H1 (cell line): ENCODE measurements at regions not wholly inside any gene's neighbourhood (a gene's known extent, or its start where the extent isn't known, plus 50 kb on each side); places are given as distances from the start of the nearest gene placed in this dataset.
"Not testable (repeated sequence)": the region's sequence is repeated elsewhere in the genome, so short reads cannot be mapped to it uniquely, and the experiment has no call there.

Source experiments
- CTCF ChIA-PET: fragments of 300-600 bp; sonication (Branson Sonifier 250); formaldehyde crosslinking; loops from one replicate; lab custom pipeline; 2021; ENCODE audit not compliant: partially characterized antibody; lab: Charles Lee
- POLR2A ChIA-PET: fragments of 300-600 bp; sonication (Branson Sonifier 250); formaldehyde crosslinking; loops from one replicate; lab custom pipeline; 2021; ENCODE audit warnings: inconsistent platforms; ENCODE audit not compliant: partially characterized antibody; lab: Charles Lee
- DNase-seq, 2 experiments: peaks; one replicate each; pipeline versions ENCODE4 v3.0.0 to v3.0.0-alpha.2; 2010 to 2022; ENCODE audit warnings: low spot score in 2 of 2, low read depth in 1 of 2, mixed read lengths in 1 of 2
- FAIRE-seq: peaks from 2 replicates; lab custom pipeline; 2011; peaks lifted over from hg19 to GRCh38; lab: Jason Lieb, UNC
- H2AFZ ChIP-seq: 2 replicates; pipeline ENCODE4 v1.8.1; 2012; ENCODE audit warnings: low read length, inconsistent platforms
- H2AK5ac ChIP-seq: 2 replicates; pipeline ENCODE4 v1.6.1; 2013; ENCODE audit warnings: low read depth, low read length
- H2BK120ac ChIP-seq: replicated peaks from 2 replicates; pipeline ENCODE3; 2013; ENCODE audit warnings: low read depth, low read length, inconsistent platforms
- H2BK12ac ChIP-seq: 2 replicates; pipeline ENCODE4 v1.6.1; 2013; ENCODE audit warnings: low read depth, low read length
- H2BK15ac ChIP-seq: 2 replicates; pipeline ENCODE4 v1.6.1; 2013; ENCODE audit warnings: low read length
- H2BK20ac ChIP-seq: 2 replicates; pipeline ENCODE4 v1.6.1; 2013; ENCODE audit warnings: low read length
- H2BK5ac ChIP-seq: 2 replicates; pipeline ENCODE4 v1.6.1; 2013; ENCODE audit warnings: low read depth, low read length
- H3K14ac ChIP-seq: 2 replicates; pipeline ENCODE4 v1.6.1; 2013; ENCODE audit warnings: inconsistent platforms; ENCODE audit not compliant: insufficient read length
- H3K18ac ChIP-seq: 2 replicates; pipeline ENCODE4 v1.6.1; 2013; ENCODE audit warnings: low read length; ENCODE audit errors: extremely low read depth
- H3K23ac ChIP-seq: 2 replicates; pipeline ENCODE4 v1.6.1; 2013; ENCODE audit warnings: inconsistent platforms; ENCODE audit not compliant: insufficient read length
- H3K23me2 ChIP-seq: 2 replicates; pipeline ENCODE4 v1.6.1; 2013; ENCODE audit warnings: low read depth, low read length
- H3K27ac ChIP-seq: 2 replicates; pipeline ENCODE4 v1.6.1; 2011; ENCODE audit warnings: low read depth, low read length, inconsistent platforms
- H3K27me3 ChIP-seq, 4 experiments: replicated peaks in 1 of 4; 1 replicate in 1 of 4; 2 replicates in 3 of 4; pipeline versions ENCODE4 v1.6.1 to v1.8.1; 2011 to 2013; ENCODE audit warnings: low read length in 3 of 4, mild to moderate bottlenecking in 3 of 4, inconsistent platforms in 2 of 4, mixed read lengths in 2 of 4, moderate library complexity in 1 of 4; ENCODE audit not compliant: control insufficient read depth in 3 of 4, insufficient read depth in 3 of 4; ENCODE audit errors: extremely low read depth in 1 of 4
- H3K36me3 ChIP-seq, 4 experiments: 2 replicates each; pipeline versions ENCODE4 v1.6.1 to v1.8.1; 2011 to 2013; ENCODE audit warnings: mild to moderate bottlenecking in 4 of 4, low read length in 3 of 4, moderate library complexity in 2 of 4, control low read depth in 1 of 4, inconsistent platforms in 1 of 4; ENCODE audit not compliant: insufficient read depth in 4 of 4, control insufficient read depth in 2 of 4
- H3K4ac ChIP-seq: replicated peaks from 2 replicates; pipeline ENCODE3; 2013; ENCODE audit warnings: low read length, low read depth, mixed read lengths, inconsistent platforms; ENCODE audit not compliant: insufficient read length
- H3K4me1 ChIP-seq, 4 experiments: replicated peaks in 1 of 4; 1 replicate in 1 of 4; 2 replicates in 3 of 4; pipeline versions ENCODE4 v1.6.1 to v1.8.1; 2011 to 2013; ENCODE audit warnings: low read length in 3 of 4, inconsistent platforms in 2 of 4, mixed read lengths in 1 of 4; ENCODE audit not compliant: insufficient read depth in 4 of 4, control insufficient read depth in 3 of 4
- H3K4me2 ChIP-seq, 2 experiments: 2 replicates each; pipeline versions ENCODE4 v1.6.1 to v1.8.1; 2011 to 2013; ENCODE audit warnings: low read depth in 2 of 2, low read length in 2 of 2, control low read depth in 1 of 2, inconsistent platforms in 1 of 2, mild to moderate bottlenecking in 1 of 2; ENCODE audit not compliant: insufficient read depth in 1 of 2
- H3K4me3 ChIP-seq, 4 experiments: fragments of 200-600, 300-600 bp in 1 of 4; sonication (generic), shearing (Covaris generic), sonication (Bioruptor Twin) in 1 of 4; 2 replicates each; pipeline versions ENCODE4 v1.5.1 to v1.8.1; 2011 to 2016; ENCODE audit warnings: low read length in 4 of 4, low read depth in 3 of 4, control low read depth in 2 of 4, inconsistent platforms in 2 of 4, mild to moderate bottlenecking in 2 of 4, mixed read lengths in 1 of 4, moderate library complexity in 1 of 4; ENCODE audit not compliant: insufficient read depth in 2 of 4; ENCODE audit errors: extremely low read depth in 1 of 4
- H3K56ac ChIP-seq: replicated peaks from 2 replicates; pipeline ENCODE3; 2013; ENCODE audit warnings: low read depth, mild to moderate bottlenecking, mixed read lengths, low read length, inconsistent platforms; ENCODE audit not compliant: insufficient read length
- H3K79me1 ChIP-seq: 2 replicates; pipeline ENCODE4 v1.6.1; 2013; ENCODE audit warnings: low read depth, low read length, control low read depth
- H3K79me2 ChIP-seq, 2 experiments: 2 replicates each; pipeline versions ENCODE4 v1.6.1 to v1.8.1; 2012 to 2013; ENCODE audit warnings: low read length in 2 of 2, mild to moderate bottlenecking in 2 of 2, inconsistent platforms in 1 of 2; ENCODE audit not compliant: insufficient read depth in 2 of 2, control insufficient read depth in 1 of 2
- H3K9ac ChIP-seq, 4 experiments: replicated peaks in 1 of 4; 1 replicate in 1 of 4; 2 replicates in 3 of 4; pipeline versions ENCODE4 v1.6.1 to v1.8.1; 2011 to 2013; ENCODE audit warnings: low read depth in 3 of 4, low read length in 3 of 4, control low read depth in 2 of 4, mild to moderate bottlenecking in 2 of 4, moderate library complexity in 2 of 4, inconsistent platforms in 1 of 4; ENCODE audit errors: extremely low read depth in 1 of 4
- H3K9me3 ChIP-seq, 2 experiments: 2 replicates each; pipeline versions ENCODE4 v1.6.1 to v1.8.1; 2012 to 2013; ENCODE audit warnings: mild to moderate bottlenecking in 2 of 2, moderate library complexity in 2 of 2, control low read depth in 1 of 2, inconsistent platforms in 1 of 2, low read depth in 1 of 2, low read length in 1 of 2, mixed read lengths in 1 of 2; ENCODE audit not compliant: insufficient read depth in 2 of 2
- H4K20me1 ChIP-seq, 2 experiments: replicated peaks in 1 of 2; 2 replicates each; pipeline versions ENCODE3 to v1.8.1; 2011 to 2013; ENCODE audit warnings: inconsistent platforms in 2 of 2, low read length in 2 of 2, mild to moderate bottlenecking in 1 of 2; ENCODE audit not compliant: insufficient read depth in 2 of 2, control insufficient read depth in 1 of 2
- H4K5ac ChIP-seq: 2 replicates; pipeline ENCODE4 v1.6.1; 2013; ENCODE audit warnings: low read length, low read depth, mixed read lengths, inconsistent platforms; ENCODE audit not compliant: insufficient read length
- H4K8ac ChIP-seq: 2 replicates; pipeline ENCODE4 v1.8.0; 2013; ENCODE audit warnings: mild to moderate bottlenecking, moderate library complexity, low read length, inconsistent platforms; ENCODE audit not compliant: insufficient read depth; ENCODE audit errors: extremely low read depth
- H4K91ac ChIP-seq: replicated peaks from 2 replicates; pipeline ENCODE3; 2013; ENCODE audit warnings: low read length, mixed read lengths, inconsistent platforms; ENCODE audit not compliant: insufficient read length
- WGBS, 2 experiments: shearing (Covaris generic) in 1 of 2; methylation state at CpG; one replicate each; pipeline versions ENCODE4 v1.1.6 to v1.1.7; 2013 to 2015; ENCODE audit warnings: low lambda C conversion rate in 2 of 2, mixed read lengths in 2 of 2, inconsistent platforms in 1 of 2, low coverage in 1 of 2, missing lambda C conversion rate in 1 of 2; ENCODE audit not compliant: insufficient replicate concordance in 2 of 2, insufficient coverage in 1 of 2, insufficient read length in 1 of 2; ENCODE audit errors: extremely low coverage in 1 of 2, missing lambda C conversion rate in 1 of 2; 5-methylcytosine and 5-hydroxymethylcytosine counted together

DNA sequence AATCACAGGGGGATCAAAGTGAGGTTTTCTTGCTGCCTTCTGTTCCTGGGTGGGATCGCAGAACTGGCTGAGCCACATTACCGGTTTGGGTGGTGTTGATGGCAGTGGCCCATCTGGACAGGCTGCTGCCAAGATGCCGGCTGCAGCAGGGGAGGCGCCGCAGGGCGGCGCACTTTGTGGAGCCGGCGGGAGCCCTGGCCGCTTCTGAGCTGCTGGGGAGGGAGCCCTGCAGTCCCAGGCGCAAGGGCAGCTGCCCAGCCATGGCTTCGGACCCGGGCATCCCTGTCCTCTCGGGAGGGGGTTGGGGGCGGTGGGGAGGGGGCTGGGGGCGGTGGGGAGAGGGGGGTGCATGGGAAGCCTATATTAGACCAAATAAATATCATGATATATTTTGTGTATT, 1407.3 kb downstream of the SPATA31A7 start:
- H2BK12ac ChIP-seq, H3K79me1 ChIP-seq, H3K36me3 ChIP-seq, H3K4me1 ChIP-seq, H3K27ac ChIP-seq, H2AK5ac ChIP-seq, H3K14ac ChIP-seq, DNase-seq, H4K8ac ChIP-seq, H3K23me2 ChIP-seq, H4K5ac ChIP-seq, H2BK120ac ChIP-seq, H3K4ac ChIP-seq, H3K18ac ChIP-seq, H3K9ac ChIP-seq, H4K20me1 ChIP-seq, CTCF ChIA-PET, H2BK5ac ChIP-seq, H3K9me3 ChIP-seq, H3K27me3 ChIP-seq, POLR2A ChIA-PET, FAIRE-seq, H3K23ac ChIP-seq, H2BK20ac ChIP-seq, H3K56ac ChIP-seq, H3K4me2 ChIP-seq, H3K4me3 ChIP-seq, H3K79me2 ChIP-seq, H2BK15ac ChIP-seq, H2AFZ ChIP-seq, H4K91ac ChIP-seq: not testable (repeated sequence)
- 56% methylated on average over 1 of the region's 16 CpGs; no CpG with 5 or more reads in 1 of the 2 experiments for WGBS, 2 experiments
